Breast epithelium (tissue), 4 donors: ENCODE measurements at regions not wholly inside any gene's neighbourhood (a gene's known extent, or its start where the extent isn't known, plus 50 kb on each side); places are given as distances from the start of the nearest gene placed in this dataset.

ENCODE experiments used
- DNase-seq, 2 donors: peaks; one replicate each; pipeline ENCODE4 v3.0.0-alpha.2; 2019; ENCODE audit warnings: low spot score in 2 of 2
- H3K27ac ChIP-seq, 2 donors: fragments of 200-600 bp; sonication (generic) in 1 of 2; one replicate each; pipeline ENCODE4 v1.5.1; 2016 to 2019; ENCODE audit warnings: mild to moderate bottlenecking in 1 of 2
- H3K27me3 ChIP-seq, 2 donors: fragments of 200-600 bp; sonication (generic) in 1 of 2; one replicate each; pipeline versions ENCODE4 v1.5.1 to v1.6.0; 2017 to 2019; ENCODE audit warnings: control low read depth in 1 of 2, mild to moderate bottlenecking in 1 of 2
- H3K36me3 ChIP-seq: fragments of 200-600 bp; one replicate; pipeline ENCODE4 v1.5.1; 2019
- H3K4me1 ChIP-seq, 2 donors: fragments of 200-600 bp; sonication (generic); one replicate each; pipeline ENCODE4 v1.5.1; 2016 to 2019; ENCODE audit warnings: control low read depth in 1 of 2
- H3K4me3 ChIP-seq, 3 donors: fragments of 200-600 bp; sonication (generic); 1 replicate in 2 of 3; 2 replicates in 1 of 3; pipeline ENCODE4 v1.5.1; 2016 to 2019; ENCODE audit warnings: mild to moderate bottlenecking in 3 of 3, moderate library complexity in 2 of 3
- H3K9me3 ChIP-seq, 2 donors: fragments of 200-600 bp; sonication (generic) in 1 of 2; one replicate each; pipeline ENCODE4 v1.5.1; 2016 to 2019; ENCODE audit warnings: control low read depth in 1 of 2
- POLR2A ChIP-seq: fragments of 450-650 bp; IDR thresholded peaks from one replicate; pipeline ENCODE4 v1.6.1; 2016; ENCODE audit warnings: antibody characterized with exemption, mild to moderate bottlenecking, moderate library complexity
- POLR2AphosphoS5 ChIP-seq, 3 donors: sonication (generic); formaldehyde crosslinking; IDR thresholded peaks; one replicate each; pipeline ENCODE4 v1.6.1; 2017; ENCODE audit warnings: antibody characterized with exemption in 3 of 3
- intact Hi-C: fragments of 100-400 bp; cut with DNase I; formaldehyde crosslinking; loops from one replicate; pipeline ENCODE4 v1.15.1; 2023; ENCODE audit warnings: low total_unique reads
- TF ChIP-seq, protein P1 (sequence below), 3 donors: fragments of 450-650 bp; IDR thresholded peaks; one replicate each; pipeline ENCODE4 v1.5.1; 2016 to 2017; ENCODE audit warnings: antibody characterized with exemption in 3 of 3, mild to moderate bottlenecking in 3 of 3, moderate library complexity in 3 of 3

DNA sequence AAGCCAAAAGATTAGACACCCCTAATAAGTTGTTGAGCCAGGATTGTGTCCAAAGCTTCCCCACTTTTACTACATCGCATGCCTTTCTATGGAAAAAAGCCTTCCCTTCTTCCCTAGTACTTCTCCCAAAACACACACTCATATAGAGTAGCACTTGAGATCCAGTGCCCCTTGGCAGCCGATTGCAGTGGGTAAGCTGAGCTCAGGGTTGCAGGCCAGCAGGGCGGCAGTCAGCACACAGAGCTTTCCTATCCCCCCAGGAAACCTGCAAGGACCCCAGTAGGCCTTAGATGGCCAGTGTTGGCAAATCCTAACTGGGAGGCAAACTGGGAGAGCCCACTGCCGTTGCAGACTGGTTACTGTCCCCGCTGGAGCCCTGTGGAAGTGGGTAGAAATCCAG is 75.7 kb upstream of the C15orf39 start:
- H3K27me3 ChIP-seq: no peaks in the 10 kb centered on the region
- H3K36me3 ChIP-seq: no peaks in the 10 kb centered on the region
- H3K4me3 ChIP-seq: no peak overlapping the region
- H3K4me1 ChIP-seq: no peaks in the 10 kb centered on the region
- H3K27ac ChIP-seq: no peak overlapping the region
- no peak for TF ChIP-seq POLR2A
- intact Hi-C loops: no loop called here
- no peak for DNase-seq
- H3K9me3 ChIP-seq: no peaks in the 10 kb centered on the region

DNA sequence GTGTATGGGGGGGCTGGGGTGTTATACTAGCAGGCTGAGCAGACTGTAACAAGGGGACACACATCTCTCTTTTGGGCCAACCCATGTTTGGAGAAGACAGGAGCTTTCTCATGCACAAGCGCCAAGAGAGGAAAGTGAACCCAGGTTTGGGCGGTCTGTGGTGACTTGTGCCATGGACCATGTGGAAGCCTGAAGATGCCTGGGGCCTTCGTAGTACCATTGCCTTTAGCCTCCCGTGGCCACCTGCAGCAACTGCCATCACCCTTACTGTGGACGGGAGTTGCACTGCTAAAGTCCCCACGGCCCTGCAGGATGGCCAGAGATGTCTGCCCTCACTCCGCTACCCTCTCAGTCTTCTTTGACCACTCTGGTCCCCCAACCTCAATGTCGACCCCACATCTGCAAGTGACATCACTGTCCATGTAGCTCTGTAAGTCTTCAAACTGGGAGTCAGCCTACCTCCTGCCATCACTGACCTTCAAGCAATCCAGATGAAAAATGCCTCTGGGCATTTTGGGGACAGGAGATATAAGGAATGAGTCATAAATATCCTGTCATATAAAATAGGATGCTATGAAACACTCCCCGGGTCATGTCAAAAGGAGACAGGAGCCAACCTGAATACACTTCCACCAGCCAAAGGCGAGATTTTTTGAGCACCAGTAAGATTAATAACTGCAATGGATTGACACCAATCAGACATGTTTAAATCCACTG is 74.7 kb upstream of the C15orf39 start:
- Histone ChIP-seq H3K4me3 (no peak overlapping the region), H3K9me3 (no peaks in the 10 kb centered on the region), H3K4me1 (no peaks in the 10 kb centered on the region), H3K36me3 (no peaks in the 10 kb centered on the region), H3K27ac (no peak overlapping the region), H3K27me3 (no peaks in the 10 kb centered on the region)
- no peak for DNase-seq
- intact Hi-C loops: no loop called here
- TF ChIP-seq POLR2AphosphoS5 (IDR thresholded peaks at IDR 0.05) (no peak), POLR2A (no peak)
- TF ChIP-seq, protein P1, sequence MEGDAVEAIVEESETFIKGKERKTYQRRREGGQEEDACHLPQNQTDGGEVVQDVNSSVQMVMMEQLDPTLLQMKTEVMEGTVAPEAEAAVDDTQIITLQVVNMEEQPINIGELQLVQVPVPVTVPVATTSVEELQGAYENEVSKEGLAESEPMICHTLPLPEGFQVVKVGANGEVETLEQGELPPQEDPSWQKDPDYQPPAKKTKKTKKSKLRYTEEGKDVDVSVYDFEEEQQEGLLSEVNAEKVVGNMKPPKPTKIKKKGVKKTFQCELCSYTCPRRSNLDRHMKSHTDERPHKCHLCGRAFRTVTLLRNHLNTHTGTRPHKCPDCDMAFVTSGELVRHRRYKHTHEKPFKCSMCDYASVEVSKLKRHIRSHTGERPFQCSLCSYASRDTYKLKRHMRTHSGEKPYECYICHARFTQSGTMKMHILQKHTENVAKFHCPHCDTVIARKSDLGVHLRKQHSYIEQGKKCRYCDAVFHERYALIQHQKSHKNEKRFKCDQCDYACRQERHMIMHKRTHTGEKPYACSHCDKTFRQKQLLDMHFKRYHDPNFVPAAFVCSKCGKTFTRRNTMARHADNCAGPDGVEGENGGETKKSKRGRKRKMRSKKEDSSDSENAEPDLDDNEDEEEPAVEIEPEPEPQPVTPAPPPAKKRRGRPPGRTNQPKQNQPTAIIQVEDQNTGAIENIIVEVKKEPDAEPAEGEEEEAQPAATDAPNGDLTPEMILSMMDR (IDR thresholded peaks at IDR 0.05): no peak

GRCh38 chr15:75129788-75130187 is 71.9 kb upstream of the C15orf39 start:
- DNase-seq: no peak
- H3K27me3 ChIP-seq: no peaks in the 10 kb centered on the region
- no peaks in the 10 kb centered on the region for H3K36me3 ChIP-seq
- TF ChIP-seq POLR2AphosphoS5 (IDR thresholded peaks at IDR 0.05): no peak
- TF ChIP-seq POLR2A: no peak
- H3K4me1 ChIP-seq: no peaks in the 10 kb centered on the region
- H3K27ac ChIP-seq: no peak overlapping the region
- H3K4me3 ChIP-seq: no peak overlapping the region
- H3K9me3 ChIP-seq: no peaks in the 10 kb centered on the region
- intact Hi-C loops: no loop called here

- H3K27me3 ChIP-seq: no peaks in the 10 kb centered on the region
- H3K4me1 ChIP-seq: no peaks in the 10 kb centered on the region
- no peak for DNase-seq
- no peak overlapping the region for H3K4me3 ChIP-seq
- H3K36me3 ChIP-seq: no peaks in the 10 kb centered on the region
- no peak overlapping the region for H3K27ac ChIP-seq
- TF ChIP-seq, protein P1 (IDR thresholded peaks at IDR 0.05): no peak
- TF ChIP-seq POLR2A: no peak
- intact Hi-C loops: no loop called here
- H3K9me3 ChIP-seq: no peaks in the 10 kb centered on the region
These were observed 70.4 kb upstream of the C15orf39 start for GRCh38 chr15:75131269-75131643.

DNA sequence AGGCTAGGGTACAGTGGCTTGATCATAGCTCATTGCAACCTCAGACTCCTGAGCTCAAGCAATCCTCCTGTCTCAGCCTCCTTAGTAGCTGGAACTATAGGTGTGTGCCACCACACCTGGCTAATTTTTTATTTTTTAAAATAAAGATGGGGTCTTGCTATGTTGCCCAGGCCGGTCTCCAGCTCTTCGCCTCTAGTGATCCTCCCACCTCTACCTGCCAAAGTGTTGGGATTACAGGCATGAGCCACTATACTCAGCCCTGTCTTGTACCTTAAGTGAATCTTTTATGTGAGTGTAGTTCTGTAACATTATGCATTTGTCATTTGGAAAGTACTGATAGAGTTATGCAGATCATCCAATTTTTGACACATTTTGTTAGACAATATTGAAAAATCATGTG is 66.9 kb upstream of the C15orf39 start:
- intact Hi-C loops: no loop called here
- no peaks in the 10 kb centered on the region for H3K27me3 ChIP-seq
- H3K9me3 ChIP-seq: no peaks in the 10 kb centered on the region
- no peaks in the 10 kb centered on the region for H3K36me3 ChIP-seq
- no peak for DNase-seq
- TF ChIP-seq POLR2A (no peak), POLR2AphosphoS5 (IDR thresholded peaks at IDR 0.05) (no peak)
- TF ChIP-seq, protein P1 (IDR thresholded peaks at IDR 0.05): no peak
- H3K4me3 ChIP-seq: no peak overlapping the region
- no peak overlapping the region for H3K27ac ChIP-seq
- no peaks in the 10 kb centered on the region for H3K4me1 ChIP-seq

GRCh38 chr15:75136118-75136517 is 65.6 kb upstream of the C15orf39 start:
- H3K4me1 ChIP-seq: no peaks in the 10 kb centered on the region
- no peak overlapping the region for H3K27ac ChIP-seq
- no peaks in the 10 kb centered on the region for H3K36me3 ChIP-seq
- H3K4me3 ChIP-seq: no peak overlapping the region
- peaks cover under 1 to 4% of the 10 kb centered on the region in 2 donors for H3K9me3 ChIP-seq
- DNase-seq: no peak
- intact Hi-C loops: no loop called here
- no peaks in the 10 kb centered on the region for H3K27me3 ChIP-seq
- TF ChIP-seq, protein P1 (IDR thresholded peaks at IDR 0.05): no peak
- TF ChIP-seq POLR2AphosphoS5 (IDR thresholded peaks at IDR 0.05) (no peak), POLR2A (no peak)
